Activated CD4-positive, alpha-beta T cell treated with anti-CD3 and anti-CD28 coated beads, Interleukin-2, Interleukin-6, amounts not matched to agents 100 ng/mL and 50 ng/mL, durations not matched to agents 16 hours and 8 hours (primary cell): ENCODE measurements at regions not wholly inside any gene's neighbourhood (a gene's known extent, or its start where the extent isn't known, plus 50 kb on each side); places are given as distances from the start of the nearest gene placed in this dataset.

Experiments used
- DNase-seq: peaks from one replicate; pipeline ENCODE4 v3.0.0-alpha.2; 2020

DNA sequence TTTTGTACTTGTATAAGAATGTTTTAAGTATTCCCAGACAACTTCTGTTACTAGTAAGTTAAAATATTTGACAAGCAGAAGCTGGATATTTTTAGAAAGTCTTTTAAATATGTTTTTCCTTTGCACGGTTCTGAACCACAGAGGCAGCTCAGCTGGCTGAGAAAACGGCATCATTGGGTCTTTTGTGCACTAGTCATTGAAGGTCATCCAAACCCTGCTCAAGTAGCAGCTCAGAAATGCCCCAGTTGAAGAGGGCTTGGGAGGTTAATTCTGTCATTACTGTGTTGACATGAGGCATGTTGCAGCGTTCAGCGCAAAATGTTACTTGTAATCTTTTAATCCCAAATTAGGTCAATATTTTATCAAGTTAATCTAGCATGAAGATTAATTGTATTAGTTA, 383.7 kb upstream of the FAM241A start:
- no peak for DNase-seq

DNA sequence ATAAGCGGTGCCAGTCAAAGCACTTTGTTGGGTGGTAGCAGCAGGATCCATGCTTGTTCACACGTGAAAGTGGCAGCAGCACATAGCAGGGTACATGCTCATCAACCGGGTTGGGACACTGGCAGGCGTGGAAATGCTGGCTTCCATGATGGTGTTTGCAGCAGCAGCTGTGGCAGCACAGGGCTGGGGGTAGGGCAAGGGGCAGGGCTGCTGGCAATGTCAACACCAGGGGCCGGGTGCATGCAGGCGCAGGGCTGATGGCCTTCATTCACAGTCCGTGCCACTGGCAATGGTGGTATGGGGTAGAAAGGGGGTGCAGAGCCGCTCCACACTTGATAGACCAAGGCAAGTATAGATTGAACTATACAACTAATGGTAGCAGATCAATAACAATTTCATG, 374.7 kb upstream of the FAM241A start:
- DNase-seq = no peak

DNA sequence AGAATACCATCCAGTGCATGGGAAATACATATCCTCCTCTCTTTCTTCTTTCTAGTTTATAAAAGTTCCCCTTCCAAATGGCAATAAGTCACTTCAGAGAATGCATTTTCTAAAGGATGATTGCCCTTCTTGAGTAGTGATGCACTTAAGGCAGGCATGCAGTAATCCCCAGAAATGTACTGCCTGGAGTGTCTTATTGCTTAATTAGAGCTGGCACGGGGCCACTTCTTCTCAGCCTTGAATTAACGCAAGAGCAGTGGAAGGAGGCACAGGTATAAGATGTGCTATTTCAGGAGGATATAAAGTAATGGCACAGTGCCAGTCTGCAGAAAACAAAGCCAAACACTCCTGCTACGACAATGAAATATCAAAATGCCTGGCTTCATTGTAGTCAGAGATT, 371.4 kb upstream of the FAM241A start:
- no peak for DNase-seq

GRCh38 chr4:111775556-111776297, 369.5 kb upstream of the FAM241A start:
- DNase-seq = no peak

DNA sequence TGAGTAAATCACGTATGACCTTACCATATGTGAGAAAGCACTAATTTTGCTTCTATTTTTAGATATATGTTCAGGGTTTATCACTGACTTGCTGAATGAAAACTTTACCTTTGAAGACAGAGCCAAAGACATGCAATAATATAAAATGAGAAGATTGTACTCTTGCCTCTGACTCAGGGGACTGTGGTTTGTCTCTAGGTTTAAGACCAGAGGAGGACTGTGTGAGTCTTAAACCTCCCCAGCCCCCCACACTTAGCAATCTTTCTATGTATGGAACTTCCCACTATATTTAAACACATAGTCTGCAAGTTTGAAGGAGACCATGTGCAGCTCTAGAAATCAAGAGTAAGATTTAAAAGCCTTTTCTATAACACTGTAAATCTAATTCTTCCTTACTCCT, 368.7 kb upstream of the FAM241A start:
- DNase-seq = no peak

GRCh38 chr4:111778543-111778942, 366.7 kb upstream of the FAM241A start:
- DNase-seq = no peak

DNA sequence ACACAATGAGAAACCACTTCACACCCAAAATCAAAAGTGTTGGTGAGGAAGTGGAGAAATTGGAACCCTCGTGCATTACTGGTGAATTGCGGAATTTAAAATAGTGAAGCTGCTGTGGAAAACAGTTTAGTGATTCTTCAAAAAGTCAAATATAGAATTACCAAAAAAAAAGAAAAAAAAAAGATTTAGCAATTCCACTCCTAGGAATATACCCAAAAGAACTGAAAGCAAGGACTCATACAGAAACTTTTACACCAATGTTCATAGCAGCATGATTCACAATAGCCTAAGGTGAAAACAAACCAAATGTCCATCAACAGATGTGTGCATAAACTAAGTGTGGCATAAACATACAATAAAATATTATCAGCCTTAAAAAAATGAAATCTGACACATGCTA, 364.3 kb upstream of the FAM241A start:
- no peak for DNase-seq

GRCh38 chr4:111781611-111782010, 363.6 kb upstream of the FAM241A start:
- no peak for DNase-seq

DNA sequence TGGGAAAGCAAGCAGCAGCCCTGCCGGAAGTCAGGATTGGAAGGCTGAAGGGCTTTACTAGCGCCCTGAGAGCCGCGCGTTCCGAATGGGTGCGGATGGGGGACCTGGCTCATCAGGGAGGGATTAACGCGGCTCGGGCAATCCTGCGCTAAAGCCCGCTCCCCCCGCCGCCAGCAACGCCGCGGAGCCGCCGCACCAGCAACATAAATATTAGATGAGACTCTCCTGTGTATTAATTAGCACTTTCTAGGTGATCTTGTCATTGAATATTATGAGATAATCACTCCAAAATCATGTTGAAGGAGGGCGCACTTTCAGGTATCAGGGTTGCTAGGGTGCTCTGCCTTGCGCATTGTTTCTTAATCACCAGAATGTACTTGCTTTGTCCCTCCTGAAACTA, 357.2 kb upstream of the FAM241A start:
- DNase-seq = no peak

- no peak for DNase-seq
These were observed 355.2 kb upstream of the FAM241A start for GRCh38 chr4:111789901-111790640.

DNA sequence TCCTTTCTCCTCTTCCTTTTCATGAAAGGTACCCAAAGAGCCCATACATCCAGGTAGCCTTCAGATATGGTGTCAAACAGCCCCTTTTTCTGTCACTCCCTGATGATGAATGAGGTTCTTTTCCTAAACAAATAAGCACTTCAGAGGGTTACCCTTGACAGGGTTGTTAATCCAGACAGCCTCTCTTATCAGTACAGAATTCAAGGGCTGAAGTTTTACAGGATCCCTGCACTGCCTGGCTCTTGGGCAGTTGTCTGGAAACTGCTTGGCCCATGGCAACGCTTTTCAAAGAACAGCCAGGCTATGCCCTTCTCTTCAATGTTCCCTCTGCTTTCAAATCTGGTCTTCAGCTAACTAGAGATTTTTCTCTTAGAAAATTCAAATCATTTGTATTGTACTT, 352.6 kb upstream of the FAM241A start:
- DNase-seq = no peak

- no peak for DNase-seq
These were observed 351.7 kb upstream of the FAM241A start for GRCh38 chr4:111793433-111794091.

DNA sequence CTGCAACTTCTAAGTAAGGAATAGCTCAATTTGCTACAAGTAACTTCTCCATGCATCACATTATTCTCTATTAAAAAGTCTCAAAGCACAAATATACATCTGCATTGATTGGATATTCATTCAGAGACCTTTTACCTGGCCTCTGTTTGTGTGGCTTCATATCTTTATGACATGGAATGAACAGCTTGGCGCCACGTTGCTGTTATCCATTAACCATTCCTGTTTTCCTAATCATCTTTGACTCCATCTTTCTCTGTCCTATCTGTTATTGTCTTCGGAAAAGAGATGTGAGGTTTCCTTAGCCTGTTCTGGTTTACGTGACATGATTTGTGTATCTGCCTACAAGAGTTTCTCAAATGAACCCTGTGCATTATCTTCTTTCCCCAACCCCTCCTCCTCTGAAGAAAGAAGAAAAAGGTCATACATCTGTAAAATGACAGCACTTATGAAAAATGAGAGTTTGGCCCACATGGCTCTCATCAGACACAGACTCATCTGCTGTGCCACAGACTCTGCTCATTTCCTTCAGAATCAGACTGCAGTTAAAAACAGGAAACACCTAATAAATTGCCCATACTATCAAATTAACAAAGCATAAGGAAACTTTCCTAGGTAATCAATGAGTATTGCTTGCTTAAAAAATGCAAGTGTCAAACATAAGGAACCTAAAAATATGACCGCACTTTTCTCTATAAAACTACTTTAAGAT, 347.6 kb upstream of the FAM241A start:
- no peak for DNase-seq

- no peak for DNase-seq
These were observed 346.4 kb upstream of the FAM241A start for GRCh38 chr4:111798840-111799239.

DNA sequence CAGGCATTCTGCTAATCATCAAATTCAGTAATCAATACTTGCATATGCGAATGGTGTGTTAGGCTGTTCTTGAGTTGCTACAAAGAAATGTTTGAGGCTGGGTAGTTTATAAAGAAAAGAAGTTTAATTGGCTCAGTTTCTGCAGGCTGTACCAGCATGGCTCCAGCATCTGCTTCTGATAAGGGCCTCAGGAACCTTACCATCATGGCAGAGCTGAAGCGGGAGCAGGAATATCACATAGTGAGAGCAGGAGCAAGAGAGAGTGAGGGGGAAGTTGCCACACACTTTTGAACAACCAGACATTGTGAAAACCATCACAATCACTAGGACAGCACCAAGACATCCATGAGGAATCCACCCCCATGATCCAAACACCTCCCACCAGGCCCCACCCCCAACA, 344.7 kb upstream of the FAM241A start:
- DNase-seq = no peak

DNA sequence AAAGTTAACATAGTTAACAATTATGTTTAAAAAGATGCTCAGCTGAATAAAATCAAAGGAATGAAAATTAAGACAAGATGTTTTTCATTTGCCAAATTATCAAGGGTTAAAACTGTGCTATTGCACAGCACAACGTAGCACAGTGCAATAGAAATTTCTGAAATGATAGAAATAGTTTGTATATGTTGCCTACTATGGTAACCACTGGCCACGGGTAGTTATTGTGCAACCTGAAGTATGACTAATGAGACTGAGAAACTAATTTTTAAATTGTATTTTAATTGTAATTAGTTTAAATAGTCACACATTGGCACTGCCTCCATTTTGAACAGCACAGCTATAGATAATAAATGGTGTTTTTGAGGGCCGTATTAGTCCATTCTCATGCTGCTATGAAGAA, 343.1 kb upstream of the FAM241A start:
- DNase-seq = no peak

- DNase-seq = no peak
These were observed 338.9 kb upstream of the FAM241A start for GRCh38 chr4:111806331-111806730.

DNA sequence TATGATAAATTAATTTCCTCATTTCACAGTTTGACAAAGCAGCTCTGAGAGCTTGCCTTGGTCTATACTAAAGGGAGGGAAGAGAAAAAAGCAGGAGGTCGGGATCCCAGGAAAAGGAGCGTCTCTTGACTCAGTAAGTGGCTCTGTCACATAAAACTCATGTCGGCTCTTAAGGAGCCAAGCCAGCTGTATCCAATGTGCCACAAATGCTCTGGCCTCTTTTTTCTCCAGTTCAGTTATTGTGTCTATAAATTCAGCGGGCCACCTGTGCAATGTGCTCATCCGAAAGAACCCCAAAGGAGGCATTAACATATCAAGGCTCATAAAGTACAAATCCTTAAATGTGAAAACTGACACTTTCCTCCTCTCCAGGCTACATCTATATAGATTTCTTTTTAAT, 337.7 kb upstream of the FAM241A start:
- DNase-seq = no peak

- DNase-seq = no peak
These were observed 337.1 kb upstream of the FAM241A start for GRCh38 chr4:111808174-111808573.

DNA sequence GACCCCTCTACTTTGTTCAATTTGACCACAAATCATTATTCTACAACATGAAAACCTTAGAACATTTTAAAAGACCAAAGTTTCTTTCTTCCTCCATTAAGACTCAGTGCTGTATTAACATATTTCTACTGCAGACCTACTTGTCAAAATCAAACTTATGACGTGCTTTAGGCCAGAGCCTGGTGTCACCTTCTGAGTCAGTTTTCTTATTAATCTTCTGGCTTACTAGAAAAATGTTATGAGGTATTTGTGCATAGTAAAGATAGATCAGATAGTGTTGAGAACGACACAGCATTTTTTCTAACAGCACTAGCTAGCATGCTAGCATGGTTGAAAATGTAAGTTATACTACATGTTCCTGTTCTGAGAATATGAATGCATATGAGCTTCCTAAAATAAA, 333.6 kb upstream of the FAM241A start:
- no peak for DNase-seq

DNA sequence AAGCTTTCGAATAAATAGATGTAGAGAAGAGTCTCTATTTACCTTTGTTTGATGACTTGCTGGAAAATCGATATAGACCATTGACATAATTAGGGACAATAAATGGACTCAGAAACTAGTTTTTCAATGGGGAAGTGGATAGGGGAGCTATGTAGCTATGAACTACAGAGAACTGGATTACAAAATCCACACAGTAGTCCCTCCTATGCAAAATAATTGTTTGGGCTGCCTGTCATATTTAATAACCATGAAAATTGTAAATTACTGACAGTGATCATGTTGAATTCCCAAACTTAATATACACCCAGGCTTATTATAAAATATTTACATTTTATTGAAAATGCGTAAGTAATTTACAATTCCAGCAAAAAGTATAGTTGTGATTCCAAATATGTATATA, 333.1 kb upstream of the FAM241A start:
- no peak for DNase-seq

GRCh38 chr4:111812760-111813159, 332.5 kb upstream of the FAM241A start:
- DNase-seq = no peak

DNA sequence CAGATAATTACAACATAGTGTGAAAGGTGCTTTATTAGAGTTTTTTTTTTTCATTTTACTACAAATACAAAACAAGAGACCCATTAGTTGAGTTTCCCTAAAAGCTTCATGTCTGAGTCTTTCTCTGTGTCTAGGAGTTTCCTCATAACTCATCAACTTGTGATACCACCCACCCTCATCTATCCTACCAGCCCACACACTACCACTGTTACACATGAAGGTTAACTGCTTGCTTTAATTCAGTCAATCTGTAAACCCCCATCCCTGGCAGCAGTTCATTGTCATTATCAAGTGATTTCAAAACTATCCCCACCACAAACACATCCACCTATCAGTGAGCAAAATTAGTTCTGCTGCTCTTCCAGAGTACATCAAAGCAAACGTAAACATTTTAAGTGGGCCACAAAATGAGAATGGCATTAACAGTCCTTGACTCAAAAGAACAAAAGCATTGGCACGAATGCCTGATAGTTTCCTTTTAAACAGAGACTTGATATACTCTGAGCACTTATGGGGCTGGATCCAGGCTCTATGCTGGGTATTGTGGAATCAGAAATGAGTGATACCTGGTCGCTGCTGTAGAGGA, 331.6 kb upstream of the FAM241A start:
- DNase-seq = no peak
